Amniotic epithelial cell (primary cell): ENCODE measurements at regions not wholly inside any gene's neighbourhood (a gene's known extent, or its start where the extent isn't known, plus 50 kb on each side); places are given as distances from the start of the nearest gene placed in this dataset.

Experiments used
- DNase-seq: peaks from one replicate; pipeline ENCODE4 v3.0.0-alpha.2; 2010; ENCODE audit warnings: low read depth

- DNase-seq, result peak; percentile 85
Observed at GRCh38 chr5:67319935-67320725, 123.5 kb upstream of the CD180 start.

GRCh38 chr5:67318746-67319145, 122.1 kb upstream of the CD180 start:
- no peak for DNase-seq

- DNase-seq, result no peak
Observed at GRCh38 chr5:67317603-67318002, 121.0 kb upstream of the CD180 start.

GRCh38 chr5:67316695-67317094, 120.1 kb upstream of the CD180 start:
- DNase-seq, result no peak

- DNase-seq, result peak; percentile 63
Observed at GRCh38 chr5:67315082-67315989, 118.7 kb upstream of the CD180 start.

GRCh38 chr5:67311701-67312100, 115.1 kb upstream of the CD180 start:
- no peak for DNase-seq

GRCh38 chr5:67311208-67311607, 114.6 kb upstream of the CD180 start:
- no peak for DNase-seq

GRCh38 chr5:67310740-67311139, 114.1 kb upstream of the CD180 start:
- no peak for DNase-seq

- DNase-seq, result no peak
Observed at GRCh38 chr5:67310169-67310568, 113.6 kb upstream of the CD180 start.

- no peak for DNase-seq
Observed at GRCh38 chr5:67308988-67309688, 112.5 kb upstream of the CD180 start.

GRCh38 chr5:67306965-67307607, 110.5 kb upstream of the CD180 start:
- no peak for DNase-seq

GRCh38 chr5:67305913-67306710, 109.5 kb upstream of the CD180 start:
- DNase-seq, result peak; percentile 47

GRCh38 chr5:67305401-67305800, 108.8 kb upstream of the CD180 start:
- DNase-seq, result no peak

- DNase-seq, result no peak
Observed at GRCh38 chr5:67303356-67303755, 106.8 kb upstream of the CD180 start.

GRCh38 chr5:67301285-67301903, 104.8 kb upstream of the CD180 start:
- DNase-seq, result peak; percentile 99

- no peak for DNase-seq
Observed at GRCh38 chr5:67300326-67300725, 103.7 kb upstream of the CD180 start.

GRCh38 chr5:67299231-67299735, 102.7 kb upstream of the CD180 start:
- no peak for DNase-seq

GRCh38 chr5:67297802-67298532, 101.4 kb upstream of the CD180 start:
- DNase-seq, result no peak

GRCh38 chr5:67297376-67297775, 100.8 kb upstream of the CD180 start:
- DNase-seq, result no peak
